WERI-Rb-1 (cell line): ENCODE measurements at regions not wholly inside any gene's neighbourhood (a gene's known extent, or its start where the extent isn't known, plus 50 kb on each side); places are given as distances from the start of the nearest gene placed in this dataset.

Source experiments
- DNase-seq: peaks from one replicate; pipeline ENCODE4 v3.0.0-alpha.2; 2020
- H3K27ac ChIP-seq: fragments of 250-450 bp; sonication (Bioruptor Pico); 2 replicates; pipeline ENCODE4 v1.5.1; 2020; ENCODE audit warnings: mild to moderate bottlenecking, moderate library complexity
- H3K27me3 ChIP-seq: fragments of 250-450 bp; sonication (Bioruptor Pico); 2 replicates; pipeline ENCODE4 v1.5.1; 2021; ENCODE audit warnings: mild to moderate bottlenecking, low read depth, moderate library complexity; ENCODE audit not compliant: insufficient read depth, severe bottlenecking
- H3K36me3 ChIP-seq: fragments of 250-450 bp; sonication (Bioruptor Pico); 2 replicates; pipeline ENCODE4 v1.5.1; 2020; ENCODE audit warnings: mild to moderate bottlenecking, moderate library complexity
- H3K4me3 ChIP-seq: 2 replicates; pipeline ENCODE4 v1.5.1; 2011; ENCODE audit warnings: low read depth, mild to moderate bottlenecking, control low read depth, low read length
- H3K9me3 ChIP-seq: fragments of 250-450 bp; sonication (Bioruptor Pico); 2 replicates; pipeline ENCODE4 v1.5.1; 2021; ENCODE audit warnings: mild to moderate bottlenecking, moderate library complexity; ENCODE audit not compliant: severe bottlenecking
- CTCF ChIP-seq: IDR thresholded peaks from 2 replicates; pipeline ENCODE4 v1.5.1; 2011; ENCODE audit warnings: low read depth, mild to moderate bottlenecking, control low read depth, inconsistent platforms, low read length

DNA sequence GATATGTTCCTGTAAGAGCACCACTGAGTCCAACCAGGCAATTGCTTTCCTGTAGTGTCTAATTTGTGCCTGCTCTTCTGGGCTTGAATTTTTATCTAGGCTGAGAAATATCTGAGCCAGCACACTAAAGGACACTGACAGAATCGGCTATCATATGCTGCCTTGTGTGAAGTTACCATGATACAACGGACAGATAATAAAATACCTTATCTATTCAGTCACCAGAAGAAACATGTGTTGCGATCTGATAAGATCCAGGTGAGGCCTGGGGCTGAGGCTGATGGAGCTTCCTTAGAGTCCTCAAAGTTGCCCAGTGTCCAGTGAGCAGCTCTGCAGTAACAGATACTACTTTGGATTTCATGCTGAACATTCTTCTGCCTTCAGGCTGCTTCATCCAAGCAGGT is 111.8 kb downstream of the ZNF518B start:
- Histone ChIP-seq H3K36me3 (no peaks in the 10 kb centered on the region), H3K27ac (no peak overlapping the region), H3K4me3 (no peak overlapping the region), H3K9me3 (no peaks in the 10 kb centered on the region), H3K27me3 (no peaks in the 10 kb centered on the region)
- TF ChIP-seq CTCF = no peak
- no peak for DNase-seq

DNA sequence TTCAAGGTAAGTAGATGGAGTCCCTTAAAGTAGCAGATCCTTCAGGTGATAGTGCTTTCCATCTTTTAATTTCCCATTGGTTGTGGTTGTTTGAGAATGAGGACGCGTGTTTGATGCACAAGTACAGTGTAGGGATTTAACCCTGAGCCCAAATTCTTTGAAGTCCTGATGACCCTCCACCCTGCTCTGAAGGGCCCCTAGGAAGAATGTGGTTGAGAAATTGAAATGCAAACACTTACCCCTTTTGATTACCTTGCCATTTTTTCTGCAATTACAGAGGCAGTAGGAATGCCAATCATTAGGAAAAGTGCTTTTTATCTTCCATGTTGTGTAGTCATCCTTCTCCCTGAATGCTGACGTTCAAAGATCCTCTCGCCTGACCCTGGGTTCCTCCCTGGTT is 112.4 kb downstream of the ZNF518B start:
- Histone ChIP-seq H3K4me3 (no peak overlapping the region), H3K27me3 (no peaks in the 10 kb centered on the region), H3K27ac (no peak overlapping the region), H3K36me3 (no peaks in the 10 kb centered on the region), H3K9me3 (no peaks in the 10 kb centered on the region)
- DNase-seq = no peak
- no peak for TF ChIP-seq CTCF

GRCh38 chr4:10343656-10344055 is 113.6 kb downstream of the ZNF518B start:
- Histone ChIP-seq H3K9me3 (no peaks in the 10 kb centered on the region), H3K36me3 (no peaks in the 10 kb centered on the region), H3K27ac (no peak overlapping the region), H3K4me3 (no peak overlapping the region), H3K27me3 (no peaks in the 10 kb centered on the region)
- no peak for TF ChIP-seq CTCF
- no peak for DNase-seq

DNA sequence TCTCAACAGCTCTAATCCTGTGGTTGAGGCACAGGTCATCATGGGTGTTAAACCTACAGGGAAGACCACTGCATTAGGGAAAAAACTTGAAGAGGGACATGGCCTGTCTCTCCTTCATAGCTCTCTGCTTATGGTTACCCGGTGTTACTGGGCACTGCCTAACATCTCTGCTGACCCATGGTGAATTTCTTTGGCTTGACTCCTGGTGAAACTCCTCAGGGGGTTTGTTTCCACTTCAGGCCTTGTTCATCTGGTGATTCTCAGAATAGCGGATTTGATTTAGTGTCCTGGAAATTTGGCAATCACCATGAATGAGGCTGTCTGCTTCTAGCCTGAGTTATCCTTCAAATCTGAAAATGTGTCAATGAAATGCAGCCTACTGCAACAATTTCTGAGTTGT is 114.4 kb downstream of the ZNF518B start:
- no peak for DNase-seq
- H3K36me3 ChIP-seq = no peaks in the 10 kb centered on the region
- no peak overlapping the region for H3K4me3 ChIP-seq
- H3K9me3 ChIP-seq = no peaks in the 10 kb centered on the region
- no peaks in the 10 kb centered on the region for H3K27me3 ChIP-seq
- no peak for TF ChIP-seq CTCF
- no peak overlapping the region for H3K27ac ChIP-seq

DNA sequence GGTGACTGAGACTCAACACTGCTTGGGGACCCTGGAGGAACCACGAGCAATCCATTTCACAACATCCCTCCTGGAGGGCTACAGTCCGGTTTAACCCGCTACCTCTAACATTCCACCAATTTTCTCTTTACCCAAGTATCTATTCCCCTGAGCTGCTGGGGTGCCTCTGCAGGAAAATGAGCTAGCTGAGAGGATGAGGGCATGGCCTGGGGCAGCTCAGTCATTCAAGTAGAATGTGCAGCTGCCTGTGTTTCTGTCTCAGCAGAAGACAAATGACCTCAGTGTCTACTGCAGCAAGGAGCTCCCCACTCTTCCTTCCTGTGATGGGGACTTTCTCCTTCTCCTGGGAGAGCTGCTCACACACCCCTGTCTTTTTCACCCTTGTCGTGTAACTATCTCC is 120.8 kb downstream of the ZNF518B start:
- Histone ChIP-seq H3K9me3 (no peaks in the 10 kb centered on the region), H3K27ac (no peak overlapping the region), H3K27me3 (no peaks in the 10 kb centered on the region), H3K4me3 (no peak overlapping the region), H3K36me3 (no peaks in the 10 kb centered on the region)
- TF ChIP-seq CTCF = no peak
- DNase-seq = no peak

- Histone ChIP-seq H3K27ac (no peak overlapping the region), H3K27me3 (no peaks in the 10 kb centered on the region), H3K9me3 (no peaks in the 10 kb centered on the region), H3K36me3 (no peaks in the 10 kb centered on the region), H3K4me3 (no peak overlapping the region)
- TF ChIP-seq CTCF = no peak
- no peak for DNase-seq
These were observed 122.2 kb downstream of the ZNF518B start for GRCh38 chr4:10335050-10335449.
